ENCODE measurements at regions not wholly inside any gene's neighbourhood (a gene's known extent, or its start where the extent isn't known, plus 50 kb on each side); places are given as distances from the start of the nearest gene placed in this dataset.

DNA sequence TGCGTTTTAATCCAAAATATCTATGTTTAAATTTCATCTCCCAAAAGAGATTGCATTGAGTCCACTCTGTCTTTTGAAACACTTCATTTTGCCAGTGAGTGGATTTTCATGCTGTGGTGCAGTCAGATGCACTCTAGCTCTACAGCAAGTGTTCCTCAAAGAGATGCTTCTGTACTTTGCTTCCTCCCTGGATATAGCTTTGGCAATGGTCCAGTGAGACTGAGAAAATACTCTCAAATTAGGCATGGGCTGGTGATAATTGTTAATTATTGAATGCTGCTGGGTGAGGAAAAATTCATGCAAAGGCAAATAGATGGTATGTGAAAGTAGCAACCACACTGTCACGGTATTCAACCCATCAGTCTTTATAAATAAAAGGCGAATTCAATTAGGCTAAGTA, 396.9 kb downstream of the ADGRL2 start:
- Histone ChIP-seq H3K4me1 (ENCODE audit: control insufficient read depth in 1 of 2, extremely low read depth in 1 of 2, insufficient read depth in 2 of 2, low read length in 2 of 2) (no peaks in the 10 kb centered on the region), H3K36me3 (ENCODE audit: control insufficient read depth in 2 of 2, extremely low read depth in 1 of 2, insufficient read depth in 1 of 2, low read length in 1 of 2) (no peaks in the 10 kb centered on the region), H3K4me3 (ENCODE audit: control insufficient read depth in 1 of 2, extremely low read depth in 1 of 2, low read length in 1 of 2) (no peak overlapping the region), H3K27ac (ENCODE audit: low read length) (no peak overlapping the region), H3K9me3 (no peaks in the 10 kb centered on the region), H3K27me3 (replicated peaks in 1 of 2; ENCODE audit: control insufficient read depth in 2 of 2, extremely low read depth in 1 of 2, insufficient read depth in 2 of 2, low read length in 1 of 2) (no peaks in the 10 kb centered on the region)
- Mint-ChIP-seq H3K27ac (no peak overlapping the region), H3K36me3 (no peaks in the 10 kb centered on the region), H3K27me3 (no peaks in the 10 kb centered on the region), H3K4me1 (no peaks in the 10 kb centered on the region), H3K4me3 (no peak overlapping the region), H3K9me3 (no peaks in the 10 kb centered on the region)
- DNase-seq (no peak), ATAC-seq (replicated peaks in 1 of 4) (no peak)
- CTCF ChIA-PET, result no interaction called here
- no CpG with 5 or more reads among the region's 3 CpGs for WGBS (ENCODE audit: insufficient coverage)
- POLR2A ChIA-PET, result no interaction called here

DNA sequence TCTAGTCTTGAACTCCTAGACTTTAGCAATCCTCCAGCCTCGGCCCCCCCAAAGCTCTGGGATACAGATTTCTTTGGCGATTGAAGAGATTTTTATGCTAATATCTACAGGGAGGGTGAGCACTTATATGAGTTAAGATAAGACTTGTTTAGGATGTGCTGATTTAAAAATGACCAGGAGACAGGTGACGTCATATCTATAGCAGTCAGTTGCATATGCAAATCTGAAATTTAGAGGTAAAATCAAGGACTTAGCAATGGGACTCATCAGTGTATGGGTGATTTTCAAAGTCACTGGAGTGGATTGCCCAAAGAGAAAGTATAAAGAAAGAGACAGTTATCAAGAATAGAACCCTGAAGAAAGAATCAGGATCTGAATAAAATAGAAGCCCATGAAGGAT, 394.5 kb downstream of the ADGRL2 start:
- Mint-ChIP-seq H3K4me1 (no peaks in the 10 kb centered on the region), H3K9me3 (peaks cover 0 to 3% (median 0%) of the 10 kb centered on the region in 3 donors), H3K36me3 (no peaks in the 10 kb centered on the region), H3K27me3 (no peaks in the 10 kb centered on the region), H3K27ac (no peak overlapping the region), H3K4me3 (no peak overlapping the region)
- Histone ChIP-seq H3K9me3 (no peaks in the 10 kb centered on the region), H3K27me3 (replicated peaks in 1 of 2; ENCODE audit: control insufficient read depth in 2 of 2, extremely low read depth in 1 of 2, insufficient read depth in 2 of 2, low read length in 1 of 2) (no peaks in the 10 kb centered on the region), H3K4me1 (ENCODE audit: control insufficient read depth in 1 of 2, extremely low read depth in 1 of 2, insufficient read depth in 2 of 2, low read length in 2 of 2) (no peaks in the 10 kb centered on the region), H3K36me3 (ENCODE audit: control insufficient read depth in 2 of 2, extremely low read depth in 1 of 2, insufficient read depth in 1 of 2, low read length in 1 of 2) (no peaks in the 10 kb centered on the region), H3K4me3 (ENCODE audit: control insufficient read depth in 1 of 2, extremely low read depth in 1 of 2, low read length in 1 of 2) (no peak overlapping the region), H3K27ac (ENCODE audit: low read length) (no peak overlapping the region)
- POLR2A ChIA-PET, result no interaction called here
- ATAC-seq (replicated peaks in 1 of 4), result no peak
- DNase-seq, result no peak
- CTCF ChIA-PET, result no interaction called here
- 100% methylated on average over 1 of the region's 3 CpGs for WGBS (ENCODE audit: insufficient coverage)

DNA sequence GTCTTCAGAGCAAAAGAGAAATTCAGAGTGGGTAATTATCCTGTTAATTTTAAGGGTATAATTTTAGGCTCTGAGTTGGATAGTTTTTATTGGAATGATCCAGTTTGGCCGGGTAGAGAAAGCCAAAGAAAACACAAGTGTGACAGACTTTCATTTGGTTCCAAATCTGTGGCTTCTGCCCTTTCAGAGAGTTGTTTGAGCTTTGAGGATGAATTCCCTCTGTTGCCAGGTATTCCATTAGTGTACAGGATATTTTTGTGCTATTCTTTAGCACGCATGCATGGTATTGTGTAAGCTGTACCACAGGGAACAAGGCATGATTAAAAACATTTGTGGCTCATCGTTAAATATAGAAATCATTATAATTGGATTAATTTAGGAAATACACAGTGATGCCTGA, 384.4 kb downstream of the ADGRL2 start:
- ChIA-PET CTCF (no interaction called here), POLR2A (no interaction called here)
- Histone ChIP-seq H3K9me3 (no peaks in the 10 kb centered on the region), H3K36me3 (ENCODE audit: control insufficient read depth in 2 of 2, extremely low read depth in 1 of 2, insufficient read depth in 1 of 2, low read length in 1 of 2) (no peaks in the 10 kb centered on the region), H3K4me3 (ENCODE audit: control insufficient read depth in 1 of 2, extremely low read depth in 1 of 2, low read length in 1 of 2) (no peak overlapping the region), H3K4me1 (ENCODE audit: control insufficient read depth in 1 of 2, extremely low read depth in 1 of 2, insufficient read depth in 2 of 2, low read length in 2 of 2) (no peaks in the 10 kb centered on the region), H3K27me3 (replicated peaks in 1 of 2; ENCODE audit: control insufficient read depth in 2 of 2, extremely low read depth in 1 of 2, insufficient read depth in 2 of 2, low read length in 1 of 2) (no peaks in the 10 kb centered on the region), H3K27ac (ENCODE audit: low read length) (no peak overlapping the region)
- Mint-ChIP-seq H3K9me3 (peaks cover 0 to 4% (median 0%) of the 10 kb centered on the region in 3 donors), H3K4me1 (no peaks in the 10 kb centered on the region), H3K36me3 (no peaks in the 10 kb centered on the region), H3K4me3 (no peak overlapping the region), H3K27ac (no peak overlapping the region), H3K27me3 (no peaks in the 10 kb centered on the region)
- 40% methylated on average over 1 of the region's 3 CpGs for WGBS (ENCODE audit: insufficient coverage)
- ATAC-seq (replicated peaks in 1 of 4), result no peak
- DNase-seq, result no peak

DNA sequence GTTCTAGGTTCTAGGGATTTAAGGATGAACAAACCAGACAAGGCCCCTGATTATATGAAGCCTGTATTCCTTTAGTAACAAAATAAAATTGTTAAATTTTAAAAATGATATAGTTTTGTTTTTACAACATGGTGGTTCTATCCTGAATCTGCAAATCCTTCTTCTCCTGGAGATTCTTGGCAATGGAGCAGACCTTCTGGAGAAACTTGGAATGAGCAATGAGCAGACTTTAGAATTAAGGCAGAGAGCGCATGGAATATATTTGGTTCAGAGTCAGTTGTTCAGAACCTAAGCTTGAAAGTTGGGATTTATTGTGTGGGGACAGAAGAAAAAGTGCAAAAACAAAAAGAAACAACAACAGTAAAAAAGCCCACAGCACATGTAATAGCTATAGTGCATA, 381.1 kb downstream of the ADGRL2 start:
- H3K27me3 Mint-ChIP-seq, result no peaks in the 10 kb centered on the region
- no peaks in the 10 kb centered on the region for H3K4me1 Mint-ChIP-seq
- DNase-seq, result no peak
- no peaks in the 10 kb centered on the region for H3K36me3 Mint-ChIP-seq
- no peak for ATAC-seq (replicated peaks in 1 of 4)
- Histone ChIP-seq H3K36me3 (ENCODE audit: control insufficient read depth in 2 of 2, extremely low read depth in 1 of 2, insufficient read depth in 1 of 2, low read length in 1 of 2) (no peaks in the 10 kb centered on the region), H3K27ac (ENCODE audit: low read length) (no peak overlapping the region), H3K9me3 (no peaks in the 10 kb centered on the region), H3K4me1 (ENCODE audit: control insufficient read depth in 1 of 2, extremely low read depth in 1 of 2, insufficient read depth in 2 of 2, low read length in 2 of 2) (no peaks in the 10 kb centered on the region), H3K4me3 (ENCODE audit: control insufficient read depth in 1 of 2, extremely low read depth in 1 of 2, low read length in 1 of 2) (no peak overlapping the region), H3K27me3 (replicated peaks in 1 of 2; ENCODE audit: control insufficient read depth in 2 of 2, extremely low read depth in 1 of 2, insufficient read depth in 2 of 2, low read length in 1 of 2) (no peaks in the 10 kb centered on the region)
- CTCF ChIA-PET, result no interaction called here
- no CpG with 5 or more reads among the region's 1 CpG for WGBS (ENCODE audit: insufficient coverage)
- POLR2A ChIA-PET, result no interaction called here
- H3K9me3 Mint-ChIP-seq, result peaks cover 0 to 4% (median 3%) of the 10 kb centered on the region in 3 donors
- H3K4me3 Mint-ChIP-seq, result no peak overlapping the region
- no peak overlapping the region for H3K27ac Mint-ChIP-seq

DNA sequence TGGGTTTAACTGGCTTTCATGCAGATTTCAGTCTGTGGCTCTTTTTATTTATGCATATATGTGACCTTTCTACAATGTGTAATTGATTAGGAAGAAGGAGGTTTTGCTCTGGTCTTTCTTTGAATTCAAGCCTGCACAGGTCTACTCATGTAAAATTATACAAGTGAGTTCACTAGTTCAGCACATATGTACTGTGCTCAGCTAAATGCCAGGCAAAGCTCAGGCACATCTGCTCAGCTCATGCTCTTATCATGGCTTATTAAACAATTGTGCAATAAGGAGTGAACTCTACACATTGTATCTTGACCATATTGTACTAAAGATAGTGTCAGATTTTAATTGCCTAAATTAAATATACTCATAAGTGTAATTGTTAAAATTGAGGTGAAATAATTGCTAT, 378.4 kb downstream of the ADGRL2 start:
- DNase-seq, result no peak
- ChIA-PET POLR2A (no interaction called here), CTCF (interaction anchor here in 1 of 2 donors (0.7 kb wide), 1 partner anchor 23 kb away, joined by 3 read pairs; no protein-coding TSS in a partner anchor)

DNA sequence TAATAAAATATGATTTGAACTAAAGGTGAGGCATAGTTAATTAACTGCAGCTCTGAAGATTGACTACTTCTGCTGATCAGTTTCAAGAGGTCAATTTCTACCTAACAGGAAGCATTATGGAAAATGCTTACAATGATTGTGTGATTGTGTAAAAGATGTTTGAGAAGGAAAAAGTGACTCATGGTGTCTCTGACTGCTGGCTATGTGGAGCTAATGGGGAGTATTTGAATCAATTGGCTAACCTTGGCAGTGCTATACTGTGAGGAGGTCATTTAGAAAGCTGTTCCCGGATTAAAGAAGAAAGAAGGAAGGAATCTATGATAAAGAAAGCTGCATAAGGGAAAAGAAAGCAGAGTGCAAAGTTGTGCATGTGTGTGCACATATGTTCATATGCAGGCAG, 376.5 kb downstream of the ADGRL2 start:
- Histone ChIP-seq H3K4me1 (ENCODE audit: control insufficient read depth in 1 of 2, extremely low read depth in 1 of 2, insufficient read depth in 2 of 2, low read length in 2 of 2) (no peaks in the 10 kb centered on the region), H3K4me3 (ENCODE audit: control insufficient read depth in 1 of 2, extremely low read depth in 1 of 2, low read length in 1 of 2) (no peak overlapping the region), H3K36me3 (ENCODE audit: control insufficient read depth in 2 of 2, extremely low read depth in 1 of 2, insufficient read depth in 1 of 2, low read length in 1 of 2) (no peaks in the 10 kb centered on the region), H3K9me3 (no peaks in the 10 kb centered on the region), H3K27me3 (replicated peaks in 1 of 2; ENCODE audit: control insufficient read depth in 2 of 2, extremely low read depth in 1 of 2, insufficient read depth in 2 of 2, low read length in 1 of 2) (no peaks in the 10 kb centered on the region), H3K27ac (ENCODE audit: low read length) (no peak overlapping the region)
- Mint-ChIP-seq H3K27me3 (peaks cover 0 to 4% of the 10 kb centered on the region in 2 donors), H3K4me1 (no peaks in the 10 kb centered on the region), H3K36me3 (no peaks in the 10 kb centered on the region), H3K27ac (no peak overlapping the region), H3K9me3 (peaks cover 0 to 8% (median 3%) of the 10 kb centered on the region in 3 donors), H3K4me3 (no peak overlapping the region)
- ChIA-PET POLR2A (no interaction called here), CTCF (no interaction called here)
- no peak for ATAC-seq (replicated peaks in 1 of 4)
- WGBS (ENCODE audit: insufficient coverage), result 57% methylated on average over 1 of the region's 1 CpG
- DNase-seq, result no peak

More for the DNA sequence above, 378.4 kb downstream of the ADGRL2 start:
- Mint-ChIP-seq H3K4me3 (no peak overlapping the region), H3K27me3 (no peaks in the 10 kb centered on the region), H3K36me3 (no peaks in the 10 kb centered on the region), H3K4me1 (no peaks in the 10 kb centered on the region), H3K27ac (no peak overlapping the region), H3K9me3 (peaks cover 0 to 8% (median 3%) of the 10 kb centered on the region in 3 donors)
- Histone ChIP-seq H3K4me3 (ENCODE audit: control insufficient read depth in 1 of 2, extremely low read depth in 1 of 2, low read length in 1 of 2) (no peak overlapping the region), H3K4me1 (ENCODE audit: control insufficient read depth in 1 of 2, extremely low read depth in 1 of 2, insufficient read depth in 2 of 2, low read length in 2 of 2) (no peaks in the 10 kb centered on the region), H3K36me3 (ENCODE audit: control insufficient read depth in 2 of 2, extremely low read depth in 1 of 2, insufficient read depth in 1 of 2, low read length in 1 of 2) (no peaks in the 10 kb centered on the region), H3K27ac (ENCODE audit: low read length) (no peak overlapping the region), H3K9me3 (no peaks in the 10 kb centered on the region), H3K27me3 (replicated peaks in 1 of 2; ENCODE audit: control insufficient read depth in 2 of 2, extremely low read depth in 1 of 2, insufficient read depth in 2 of 2, low read length in 1 of 2) (no peaks in the 10 kb centered on the region)
- ATAC-seq (replicated peaks in 1 of 4), result no peak

DNA sequence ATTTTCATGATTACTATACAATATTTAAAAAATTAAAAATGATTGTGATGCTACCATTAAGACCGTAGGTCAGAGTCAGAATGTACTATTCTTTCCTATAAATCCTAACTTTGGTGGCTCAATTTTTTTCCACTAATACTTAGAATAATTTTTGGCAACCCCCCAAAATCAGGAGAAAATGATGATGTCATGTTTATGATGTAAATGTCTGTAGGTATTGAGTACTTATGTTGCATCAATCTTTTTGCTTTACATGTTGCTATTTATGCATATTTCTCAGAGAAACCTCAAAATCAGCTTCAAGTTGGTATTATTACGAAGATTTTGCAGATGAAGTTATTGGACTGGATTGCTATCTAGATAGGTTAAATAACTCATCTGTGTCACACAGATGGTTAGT, 371.2 kb downstream of the ADGRL2 start:
- H3K4me1 Mint-ChIP-seq, result no peaks in the 10 kb centered on the region
- H3K27ac Mint-ChIP-seq, result no peak overlapping the region
- ATAC-seq (replicated peaks in 1 of 4) (no peak), DNase-seq (no peak)
- no peaks in the 10 kb centered on the region for H3K36me3 ChIP-seq (ENCODE audit: control insufficient read depth in 2 of 2, extremely low read depth in 1 of 2, insufficient read depth in 1 of 2, low read length in 1 of 2)
- H3K36me3 Mint-ChIP-seq, result no peaks in the 10 kb centered on the region
- H3K4me3 Mint-ChIP-seq, result no peak overlapping the region
- H3K4me1 ChIP-seq (ENCODE audit: control insufficient read depth in 1 of 2, extremely low read depth in 1 of 2, insufficient read depth in 2 of 2, low read length in 2 of 2), result peaks cover 0 to 2% of the 10 kb centered on the region in 2 experiments
- peaks cover 0 to 5% (median 0%) of the 10 kb centered on the region in 3 donors for H3K9me3 Mint-ChIP-seq
- no peak overlapping the region for H3K27ac ChIP-seq (ENCODE audit: low read length)
- no CpG with 5 or more reads among the region's 2 CpGs for WGBS (ENCODE audit: insufficient coverage)
- H3K27me3 Mint-ChIP-seq, result peaks cover 0 to 4% of the 10 kb centered on the region in 2 donors
- H3K4me3 ChIP-seq (ENCODE audit: control insufficient read depth in 1 of 2, extremely low read depth in 1 of 2, low read length in 1 of 2), result no peak overlapping the region
- ChIA-PET CTCF (no interaction called here), POLR2A (no interaction called here)
- H3K9me3 ChIP-seq, result no peaks in the 10 kb centered on the region
- no peaks in the 10 kb centered on the region for H3K27me3 ChIP-seq (replicated peaks in 1 of 2; ENCODE audit: control insufficient read depth in 2 of 2, extremely low read depth in 1 of 2, insufficient read depth in 2 of 2, low read length in 1 of 2)

Measured in T-cell (primary cell).